Activated CD4-positive, alpha-beta T cell treated with anti-CD3 and anti-CD28 coated beads for 36 hours (primary cell): ENCODE measurements at regions not wholly inside any gene's neighbourhood (a gene's known extent, or its start where the extent isn't known, plus 50 kb on each side); places are given as distances from the start of the nearest gene placed in this dataset.

Source experiments
- ATAC-seq: fragments of 200-7000 bp; cut with Tn5 transposase; one replicate; pipeline ENCODE4 v1.10.0; 2021; ENCODE audit warnings: mild to moderate bottlenecking, moderate library complexity
- CTCF ChIA-PET: fragments of 350-600 bp; sonication (Branson Sonifier 250); formaldehyde crosslinking; loops from one replicate; lab custom pipeline; 2021; ENCODE audit warnings: antibody characterized with exemption; lab: Charles Lee
- POLR2A ChIA-PET: fragments of 350-600 bp; sonication (Branson Sonifier 250); formaldehyde crosslinking; loops from one replicate; lab custom pipeline; 2021; ENCODE audit warnings: antibody characterized with exemption, inconsistent platforms; lab: Charles Lee
- DNase-seq: peaks from one replicate; pipeline ENCODE4 v3.0.0-alpha.2; 2020
- H3K27ac Mint-ChIP-seq: one replicate; pipeline ENCODE4 v1.8.0; 2021; ENCODE audit warnings: mixed read lengths
- H3K27me3 Mint-ChIP-seq: one replicate; pipeline ENCODE4 v1.8.0; 2021; ENCODE audit warnings: mixed read lengths
- H3K36me3 Mint-ChIP-seq: one replicate; pipeline ENCODE4 v1.8.0; 2021; ENCODE audit warnings: low read depth, mixed read lengths
- H3K4me1 Mint-ChIP-seq: one replicate; pipeline ENCODE4 v1.8.0; 2021; ENCODE audit warnings: mixed read lengths
- H3K4me3 Mint-ChIP-seq: one replicate; pipeline ENCODE4 v1.8.0; 2021; ENCODE audit warnings: mild to moderate bottlenecking, moderate library complexity, mixed read lengths
- H3K9me3 Mint-ChIP-seq: one replicate; pipeline ENCODE4 v1.8.0; 2021; ENCODE audit warnings: low read depth, mixed read lengths
- intact Hi-C, 2 experiments: fragments of 100-400 bp; cut with DNase I in 1 of 2; cut with micrococcal nuclease in 1 of 2; formaldehyde crosslinking; loops; one replicate each; pipeline versions ENCODE4 v1.14.2 to v1.15.1; 2022 to 2024; cut with DNase I, micrococcal nuclease

GRCh38 chr4:183853548-183853940 lies 51.6 kb upstream of the STOX2 start:
- Mint-ChIP-seq H3K9me3 (no peaks in the 10 kb centered on the region), H3K4me3 (no peak overlapping the region), H3K27ac (no peak overlapping the region), H3K27me3 (peaks cover 11% of the 10 kb centered on the region), H3K4me1 (no peaks in the 10 kb centered on the region), H3K36me3 (no peaks in the 10 kb centered on the region)
- ChIA-PET POLR2A (no interaction called here), CTCF (no interaction called here)
- DNase-seq (no peak), ATAC-seq (no peak)
- intact Hi-C loops: no loop called here
